Activated T-cell treated with anti-CD3 and anti-CD28 coated beads, Interleukin-2, amount 50 U/mL, for 72 hours (primary cell): ENCODE measurements at regions not wholly inside any gene's neighbourhood (a gene's known extent, or its start where the extent isn't known, plus 50 kb on each side); places are given as distances from the start of the nearest gene placed in this dataset.

ENCODE experiments used
- ATAC-seq, 2 donors: fragments of 150-1000 bp; cut with Tn5 transposase; replicated peaks in 1 of 2; 2 replicates each; pipeline ENCODE4 v1.10.0; 2021; ENCODE audit warnings: moderate library complexity in 2 of 2, mild to moderate bottlenecking in 1 of 2
- DNase-seq, 2 donors: peaks; one replicate each; pipeline ENCODE4 v3.0.0; 2021 to 2022; ENCODE audit warnings: mixed read lengths in 1 of 2
- H3K27ac Mint-ChIP-seq: one replicate; pipeline ENCODE4 v1.8.0; 2022; ENCODE audit warnings: mild to moderate bottlenecking, moderate library complexity, mixed read lengths
- H3K27me3 Mint-ChIP-seq: one replicate; pipeline ENCODE4 v1.8.0; 2022; ENCODE audit warnings: low read depth, mixed read lengths
- H3K36me3 Mint-ChIP-seq, 2 donors: one replicate each; pipeline ENCODE4 v1.8.0; 2022; ENCODE audit warnings: mixed read lengths in 2 of 2, mild to moderate bottlenecking in 1 of 2; ENCODE audit not compliant: insufficient read depth in 2 of 2
- H3K4me1 Mint-ChIP-seq: one replicate; pipeline ENCODE4 v1.8.0; 2022; ENCODE audit warnings: low read depth, mixed read lengths
- H3K4me3 Mint-ChIP-seq, 2 donors: one replicate each; pipeline ENCODE4 v1.8.0; 2022; ENCODE audit warnings: mild to moderate bottlenecking in 2 of 2, mixed read lengths in 2 of 2, moderate library complexity in 2 of 2
- H3K9me3 Mint-ChIP-seq, 2 donors: one replicate each; pipeline ENCODE4 v1.8.0; 2022; ENCODE audit warnings: mixed read lengths in 2 of 2

DNA sequence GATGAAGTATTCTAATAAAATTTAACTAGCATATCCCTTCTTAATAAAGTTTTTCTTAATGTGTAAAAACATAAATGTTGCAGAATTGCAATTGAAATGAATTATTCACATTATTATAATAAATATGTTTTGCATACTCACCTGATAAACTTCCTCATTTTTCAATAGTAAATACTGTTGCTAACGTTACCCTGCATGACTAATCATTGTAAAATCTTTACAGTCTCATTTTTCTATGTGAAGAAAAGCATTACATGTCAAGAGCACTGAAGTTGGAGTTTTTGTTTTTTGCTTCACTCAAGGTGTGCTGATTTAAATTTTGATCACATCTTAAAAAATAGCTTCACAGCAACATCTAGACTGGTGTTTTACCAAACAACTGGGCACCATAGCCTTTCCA is 157.2 kb upstream of the CDH18 start:
- Mint-ChIP-seq H3K4me3 (no peak overlapping the region), H3K27me3 (no peaks in the 10 kb centered on the region), H3K9me3 (peaks cover 14 to 17% of the 10 kb centered on the region in 2 donors), H3K36me3 (peaks cover 0 to 5% of the 10 kb centered on the region in 2 donors), H3K27ac (no peak overlapping the region), H3K4me1 (no peaks in the 10 kb centered on the region)
- ATAC-seq (no peak), DNase-seq (no peak)

DNA sequence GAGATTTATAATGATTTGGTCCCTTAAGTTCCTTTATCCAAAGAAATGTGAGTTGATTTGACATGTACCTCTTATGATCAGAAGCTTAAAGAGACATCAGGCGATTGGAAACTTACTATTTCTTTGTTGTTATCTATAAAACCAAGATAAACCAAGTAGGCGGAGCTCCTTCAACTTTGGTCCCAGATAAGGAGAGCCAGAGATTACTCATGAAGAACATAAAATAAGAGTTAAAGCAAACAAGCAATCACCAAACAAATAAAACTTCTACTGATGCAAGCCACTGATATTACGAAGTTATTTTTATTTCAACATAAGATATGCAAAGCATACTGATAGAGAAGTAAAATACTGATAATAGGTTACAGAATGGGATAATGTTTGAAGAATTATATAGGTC is 141.5 kb upstream of the CDH18 start:
- no peak for ATAC-seq
- Mint-ChIP-seq H3K27me3 (no peaks in the 10 kb centered on the region), H3K4me1 (no peaks in the 10 kb centered on the region)

DNA sequence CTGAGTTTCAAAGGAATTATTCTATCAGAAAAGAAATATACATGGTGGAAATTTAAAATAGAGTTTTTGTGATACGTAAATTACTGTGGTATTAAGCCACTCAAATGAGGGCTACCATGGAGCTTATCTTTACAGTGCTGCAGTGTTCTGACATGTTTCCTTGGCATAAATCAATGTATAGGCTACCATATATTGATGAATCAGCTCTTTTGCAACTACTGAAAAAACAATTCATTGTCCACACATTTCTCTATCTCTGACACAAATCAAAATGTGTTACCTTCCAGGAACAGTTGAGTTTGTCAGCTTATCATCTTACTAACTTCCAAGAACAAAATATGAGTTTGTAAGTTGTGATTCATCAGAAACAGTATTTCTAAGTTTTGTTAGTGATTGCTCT is 140.3 kb upstream of the CDH18 start:
- DNase-seq: no peak
- H3K36me3 Mint-ChIP-seq: no peaks in the 10 kb centered on the region

More for the DNA sequence above, 141.5 kb upstream of the CDH18 start:
- no peak overlapping the region for H3K27ac Mint-ChIP-seq
- peaks cover 4 to 9% of the 10 kb centered on the region in 2 donors for H3K9me3 Mint-ChIP-seq
- DNase-seq: no peak
- no peak overlapping the region for H3K4me3 Mint-ChIP-seq
- no peaks in the 10 kb centered on the region for H3K36me3 Mint-ChIP-seq

DNA sequence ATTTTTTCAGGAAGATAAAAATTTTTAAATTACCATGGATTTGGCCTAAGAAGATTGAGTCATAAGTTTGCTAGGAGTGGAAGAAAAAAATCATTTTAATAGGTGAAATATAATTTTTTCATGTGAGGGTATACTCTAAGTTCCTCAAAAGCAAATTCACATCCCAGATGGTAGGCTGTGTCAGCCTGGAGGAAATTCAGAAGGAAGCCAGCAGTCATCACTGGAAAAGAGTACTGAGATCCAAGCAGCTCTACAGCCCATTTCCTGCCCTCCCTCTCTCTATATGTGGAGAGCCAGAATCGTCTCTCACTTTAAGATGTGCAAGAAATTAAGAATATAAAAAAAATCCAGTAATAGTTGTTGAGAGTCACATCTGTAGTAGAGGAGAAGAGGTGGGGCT is 126.5 kb upstream of the CDH18 start:
- Mint-ChIP-seq H3K4me1 (no peaks in the 10 kb centered on the region), H3K4me3 (no peak overlapping the region), H3K9me3 (peaks cover 0 to 2% of the 10 kb centered on the region in 2 donors), H3K27me3 (no peaks in the 10 kb centered on the region), H3K27ac (peak overlapping the region; percentile 65), H3K36me3 (no peaks in the 10 kb centered on the region)
- DNase-seq: no peak
- no peak for ATAC-seq

More for the DNA sequence above, 140.3 kb upstream of the CDH18 start:
- Mint-ChIP-seq H3K4me1 (no peaks in the 10 kb centered on the region), H3K27me3 (no peaks in the 10 kb centered on the region), H3K4me3 (no peak overlapping the region), H3K27ac (no peak overlapping the region), H3K9me3 (peaks cover 2 to 6% of the 10 kb centered on the region in 2 donors)
- no peak for ATAC-seq

DNA sequence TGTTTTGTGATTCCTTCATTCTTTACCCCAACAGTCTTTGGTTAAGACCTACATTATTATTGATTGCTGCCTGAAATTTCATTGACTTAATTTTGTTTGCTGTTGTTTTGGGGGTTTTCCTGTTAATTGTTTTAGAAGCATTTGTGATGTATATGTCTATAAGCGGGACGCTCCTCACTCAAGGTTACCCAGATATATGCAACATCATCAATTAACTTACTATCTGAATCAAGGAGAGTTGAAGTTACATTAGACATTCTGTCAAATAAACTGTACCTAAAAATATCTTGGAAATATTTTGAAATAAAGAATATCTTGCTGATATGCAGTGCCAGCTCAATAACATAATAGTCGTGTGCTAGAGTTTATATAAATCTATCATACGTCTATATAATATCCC is 125.9 kb upstream of the CDH18 start:
- DNase-seq (no peak), ATAC-seq (no peak)
- no peaks in the 10 kb centered on the region for H3K27me3 Mint-ChIP-seq
- peaks cover 0 to 2% of the 10 kb centered on the region in 2 donors for H3K9me3 Mint-ChIP-seq
- H3K27ac Mint-ChIP-seq: no peak overlapping the region
- no peaks in the 10 kb centered on the region for H3K4me1 Mint-ChIP-seq
- H3K4me3 Mint-ChIP-seq: no peak overlapping the region
- H3K36me3 Mint-ChIP-seq: no peaks in the 10 kb centered on the region

- peaks cover 3 to 4% of the 10 kb centered on the region in 2 donors for H3K9me3 Mint-ChIP-seq
- no peak overlapping the region for H3K4me3 Mint-ChIP-seq
- H3K27me3 Mint-ChIP-seq: no peaks in the 10 kb centered on the region
- H3K36me3 Mint-ChIP-seq: no peaks in the 10 kb centered on the region
- ATAC-seq: no peak
- H3K4me1 Mint-ChIP-seq: no peaks in the 10 kb centered on the region
- no peak for DNase-seq
- H3K27ac Mint-ChIP-seq: no peak overlapping the region
These were observed 125.2 kb upstream of the CDH18 start for GRCh38 chr5:20113031-20113715.

DNA sequence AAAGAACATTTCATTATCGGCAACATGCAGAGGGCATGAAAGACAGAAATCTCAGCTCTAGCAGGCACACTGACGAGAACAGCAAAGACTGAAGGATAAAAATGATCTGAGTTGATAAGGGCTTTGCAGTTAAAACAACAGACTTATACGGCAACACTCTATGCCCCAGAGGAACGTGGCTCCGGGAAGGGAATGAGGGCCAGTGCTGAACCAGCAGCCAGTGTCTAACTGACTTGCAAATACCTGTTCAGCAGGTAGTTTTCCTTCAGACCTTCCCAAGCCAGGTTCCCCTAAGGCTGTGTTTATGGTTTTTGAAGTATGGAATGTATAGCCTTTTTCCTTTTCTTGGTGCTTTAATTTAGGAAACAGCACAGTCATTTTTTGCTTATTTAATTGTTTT is 121.3 kb upstream of the CDH18 start:
- ATAC-seq: no peak
- H3K36me3 Mint-ChIP-seq: no peaks in the 10 kb centered on the region
- H3K4me3 Mint-ChIP-seq: no peak overlapping the region
- no peak for DNase-seq
- no peaks in the 10 kb centered on the region for H3K4me1 Mint-ChIP-seq
- H3K27me3 Mint-ChIP-seq: no peaks in the 10 kb centered on the region
- H3K9me3 Mint-ChIP-seq: peaks cover 12 to 17% of the 10 kb centered on the region in 2 donors
- no peak overlapping the region for H3K27ac Mint-ChIP-seq

DNA sequence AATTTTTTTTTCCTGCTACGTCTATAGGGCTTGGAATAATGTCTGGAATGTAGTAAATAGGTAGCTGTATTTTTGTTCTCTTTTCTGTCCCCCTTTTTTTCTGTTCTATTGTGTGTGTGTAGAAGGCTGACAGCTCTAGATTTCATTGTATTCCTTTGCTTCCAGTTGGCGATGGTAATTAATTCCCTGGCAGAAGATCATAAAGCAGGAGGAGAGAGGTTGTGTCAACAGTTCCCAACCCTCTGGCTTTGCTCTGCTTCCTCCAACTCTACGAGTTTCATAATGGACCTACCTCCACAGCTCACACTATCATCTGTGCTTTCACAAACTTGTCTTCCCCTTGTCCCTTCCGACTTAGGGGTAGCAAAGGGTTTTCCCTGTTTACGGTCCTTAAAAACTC is 117.9 kb upstream of the CDH18 start:
- H3K27me3 Mint-ChIP-seq: no peaks in the 10 kb centered on the region
- ATAC-seq (no peak), DNase-seq (no peak)
- no peak overlapping the region for H3K27ac Mint-ChIP-seq
- H3K4me1 Mint-ChIP-seq: no peaks in the 10 kb centered on the region
- peaks cover 12 to 15% of the 10 kb centered on the region in 2 donors for H3K9me3 Mint-ChIP-seq
- no peaks in the 10 kb centered on the region for H3K36me3 Mint-ChIP-seq
- H3K4me3 Mint-ChIP-seq: no peak overlapping the region

DNA sequence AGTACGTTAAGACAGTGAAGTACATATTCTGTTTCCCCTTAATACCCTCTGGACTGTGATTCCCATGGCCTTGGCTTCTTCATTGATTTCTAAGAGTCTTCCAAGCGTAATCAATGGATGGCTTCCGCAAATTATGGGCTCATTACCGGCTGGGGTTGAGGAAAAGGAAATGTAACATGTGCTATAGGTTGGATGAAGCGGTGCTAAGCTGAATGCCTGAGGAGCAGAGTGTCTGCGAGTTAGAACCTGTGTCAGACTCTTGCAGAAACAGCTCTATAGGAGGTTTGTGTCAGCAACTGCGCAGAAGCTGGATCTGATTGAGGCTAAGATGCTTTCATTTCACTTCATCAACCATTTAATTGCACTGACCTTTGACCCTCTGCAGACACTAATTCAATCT is 114.3 kb upstream of the CDH18 start:
- Mint-ChIP-seq H3K27me3 (no peaks in the 10 kb centered on the region), H3K27ac (no peak overlapping the region), H3K36me3 (no peaks in the 10 kb centered on the region), H3K4me1 (no peaks in the 10 kb centered on the region), H3K9me3 (peaks cover 9 to 10% of the 10 kb centered on the region in 2 donors), H3K4me3 (no peak overlapping the region)
- DNase-seq: no peak
- no peak for ATAC-seq

DNA sequence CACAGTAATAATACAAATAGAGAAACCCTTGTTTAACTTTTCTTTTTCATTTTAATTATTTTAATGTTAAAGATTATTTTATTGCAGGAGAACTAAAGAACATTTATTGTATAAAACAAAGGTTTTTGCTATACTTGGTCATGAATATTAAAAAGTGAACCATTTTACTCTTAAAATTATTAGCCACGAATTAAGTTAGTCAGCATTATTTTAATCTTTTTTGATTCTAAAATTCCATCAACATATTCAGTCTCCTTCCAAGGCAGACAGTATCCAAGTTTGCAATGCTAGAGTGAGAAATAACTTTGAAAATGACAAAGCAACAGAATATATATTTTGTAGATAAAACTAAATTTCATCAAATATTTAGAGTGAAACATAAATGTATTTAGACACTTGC is 110.7 kb upstream of the CDH18 start:
- no peaks in the 10 kb centered on the region for H3K27me3 Mint-ChIP-seq
- H3K4me1 Mint-ChIP-seq: no peaks in the 10 kb centered on the region
- no peak for ATAC-seq
- H3K36me3 Mint-ChIP-seq: no peaks in the 10 kb centered on the region
- no peak overlapping the region for H3K27ac Mint-ChIP-seq
- no peak for DNase-seq
- H3K4me3 Mint-ChIP-seq: no peak overlapping the region
- H3K9me3 Mint-ChIP-seq: peaks cover 9 to 11% of the 10 kb centered on the region in 2 donors

DNA sequence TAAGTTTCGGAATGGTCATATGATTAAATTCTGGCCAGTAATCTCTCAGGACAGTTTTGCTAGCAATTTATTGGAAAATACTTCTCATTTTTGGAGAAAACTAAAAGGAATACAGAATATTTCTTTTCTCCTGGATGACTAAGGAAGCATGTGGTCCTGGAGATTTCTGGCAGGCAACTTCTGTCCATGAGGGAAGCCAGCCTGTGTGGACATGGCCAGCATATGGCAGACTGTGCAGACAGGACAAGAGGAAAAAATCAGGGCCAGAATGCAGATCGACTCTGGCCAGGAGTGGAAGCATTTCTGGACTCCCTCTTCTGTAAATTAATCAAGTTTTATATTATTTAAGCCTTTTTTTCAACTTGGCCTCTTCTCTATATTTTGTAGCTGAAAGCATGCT is 100.4 kb upstream of the CDH18 start:
- Mint-ChIP-seq H3K9me3 (peaks cover 2 to 10% of the 10 kb centered on the region in 2 donors), H3K27me3 (no peaks in the 10 kb centered on the region), H3K27ac (no peak overlapping the region), H3K36me3 (peaks cover 0 to 2% of the 10 kb centered on the region in 2 donors), H3K4me3 (no peak overlapping the region), H3K4me1 (no peaks in the 10 kb centered on the region)
- DNase-seq: no peak
- no peak for ATAC-seq

GRCh38 chr5:20087299-20087698 is 99.3 kb upstream of the CDH18 start:
- DNase-seq: no peak

GRCh38 chr5:20077186-20077585 is 89.2 kb upstream of the CDH18 start:
- ATAC-seq (no peak), DNase-seq (no peak)
- Mint-ChIP-seq H3K4me3 (no peak overlapping the region), H3K27ac (no peak overlapping the region), H3K27me3 (no peaks in the 10 kb centered on the region), H3K9me3 (peaks cover 7 to 9% of the 10 kb centered on the region in 2 donors), H3K4me1 (no peaks in the 10 kb centered on the region), H3K36me3 (peaks cover 0 to 3% of the 10 kb centered on the region in 2 donors)

More at GRCh38 chr5:20087299-20087698, 99.3 kb upstream of the CDH18 start:
- no peak for ATAC-seq
- no peak overlapping the region for H3K4me3 Mint-ChIP-seq
- H3K36me3 Mint-ChIP-seq: no peaks in the 10 kb centered on the region
- H3K9me3 Mint-ChIP-seq: peaks cover 0 to 10% of the 10 kb centered on the region in 2 donors
- H3K27ac Mint-ChIP-seq: no peak overlapping the region
- no peaks in the 10 kb centered on the region for H3K4me1 Mint-ChIP-seq
- no peaks in the 10 kb centered on the region for H3K27me3 Mint-ChIP-seq

GRCh38 chr5:20056933-20057332 is 68.9 kb upstream of the CDH18 start:
- H3K27me3 Mint-ChIP-seq: no peaks in the 10 kb centered on the region
- no peak overlapping the region for H3K27ac Mint-ChIP-seq
- peaks cover 4 to 8% of the 10 kb centered on the region in 2 donors for H3K9me3 Mint-ChIP-seq
- no peak overlapping the region for H3K4me3 Mint-ChIP-seq
- no peaks in the 10 kb centered on the region for H3K36me3 Mint-ChIP-seq
- DNase-seq (no peak), ATAC-seq (no peak)
- H3K4me1 Mint-ChIP-seq: no peaks in the 10 kb centered on the region
